OCI-LY1 (cell line): ENCODE measurements at regions not wholly inside any gene's neighbourhood (a gene's known extent, or its start where the extent isn't known, plus 50 kb on each side); places are given as distances from the start of the nearest gene placed in this dataset.
A peak's percentile ranks its signal among the peaks of the same experiment; 100 is the strongest.

Experiments used
- H2AFZ ChIP-seq: fragments of 200-600 bp; sonication (generic), shearing (Covaris generic); 2 replicates; pipeline ENCODE4 v1.6.0; 2014; ENCODE audit warnings: antibody characterized with exemption, mild to moderate bottlenecking, low read length
- H3F3A ChIP-seq: fragments of 200-600 bp; sonication (generic), shearing (Covaris generic); 2 replicates; pipeline ENCODE4 v1.6.0; 2014; ENCODE audit warnings: mild to moderate bottlenecking, antibody characterized with exemption, low read length, moderate library complexity; ENCODE audit not compliant: insufficient read depth
- H3K27ac ChIP-seq: fragments of 200-600 bp; sonication (generic); 2 replicates; pipeline ENCODE4 v1.5.1; 2014; ENCODE audit warnings: low read length, mixed run types, mild to moderate bottlenecking, low read depth; ENCODE audit not compliant: poor library complexity, severe bottlenecking
- H3K27me3 ChIP-seq: fragments of 200-600 bp; sonication (generic); 2 replicates; pipeline ENCODE4 v1.6.0; 2014; ENCODE audit warnings: antibody characterized with exemption, mild to moderate bottlenecking, low read length, moderate library complexity; ENCODE audit not compliant: insufficient read depth
- H3K36me3 ChIP-seq: fragments of 200-600 bp; sonication (generic); 2 replicates; pipeline ENCODE4 v1.6.1; 2014; ENCODE audit warnings: mild to moderate bottlenecking, antibody characterized with exemption, low read length, moderate library complexity, mixed read lengths; ENCODE audit not compliant: insufficient read depth
- H3K4me1 ChIP-seq: fragments of 200-600 bp; sonication (generic); 2 replicates; pipeline ENCODE4 v1.5.1; 2014; ENCODE audit warnings: mild to moderate bottlenecking, low read length, moderate library complexity; ENCODE audit not compliant: insufficient read depth, severe bottlenecking
- H3K4me2 ChIP-seq: fragments of 200-600 bp; sonication (generic), shearing (Covaris generic); 2 replicates; pipeline ENCODE4 v1.6.1; 2014; ENCODE audit warnings: low read length
- H3K4me3 ChIP-seq: fragments of 200-600 bp; sonication (generic); 2 replicates; pipeline ENCODE4 v1.5.1; 2014; ENCODE audit warnings: low read length, low read depth, mild to moderate bottlenecking, mixed read lengths; ENCODE audit not compliant: poor library complexity, severe bottlenecking
- H3K79me2 ChIP-seq: fragments of 200-600 bp; shearing (Covaris generic); 2 replicates; pipeline ENCODE4 v1.6.1; 2016; ENCODE audit warnings: mixed run types, low read length, mixed read lengths; ENCODE audit not compliant: insufficient read depth
- H3K9ac ChIP-seq: fragments of 200-600 bp; sonication (generic), shearing (Covaris generic); 2 replicates; pipeline ENCODE4 v1.6.1; 2014; ENCODE audit warnings: mild to moderate bottlenecking, low read length, mixed read lengths
- H3K9me2 ChIP-seq: fragments of 200-600 bp; sonication (generic), shearing (Covaris generic); 2 replicates; pipeline ENCODE4 v1.6.1; 2014; ENCODE audit warnings: low read depth, mild to moderate bottlenecking, low read length, mixed read lengths
- H3K9me3 ChIP-seq: fragments of 200-600 bp; shearing (Covaris generic); 2 replicates; pipeline ENCODE4 v1.6.1; 2014; ENCODE audit warnings: low read length, mixed read lengths
- H4K20me1 ChIP-seq: fragments of 200-600 bp; sonication (generic), shearing (Covaris generic); 2 replicates; pipeline ENCODE4 v1.6.0; 2016; ENCODE audit warnings: mild to moderate bottlenecking, low read length; ENCODE audit not compliant: insufficient read depth
- EZH2 ChIP-seq: fragments of 200-600 bp; sonication (generic), shearing (Covaris generic); IDR thresholded peaks from 2 replicates; pipeline ENCODE4 v1.8.0; 2017; ENCODE audit warnings: borderline replicate concordance, mixed run types, mild to moderate bottlenecking, antibody characterized with exemption, low read length, moderate library complexity, mixed read lengths
- TF ChIP-seq, protein P1 (sequence below): fragments of 200-600 bp; sonication (generic), shearing (Covaris generic); IDR thresholded peaks from 2 replicates; pipeline ENCODE4 v1.5.1; 2017; ENCODE audit warnings: mild to moderate bottlenecking, antibody characterized with exemption, low read length, moderate library complexity, mixed read lengths

DNA sequence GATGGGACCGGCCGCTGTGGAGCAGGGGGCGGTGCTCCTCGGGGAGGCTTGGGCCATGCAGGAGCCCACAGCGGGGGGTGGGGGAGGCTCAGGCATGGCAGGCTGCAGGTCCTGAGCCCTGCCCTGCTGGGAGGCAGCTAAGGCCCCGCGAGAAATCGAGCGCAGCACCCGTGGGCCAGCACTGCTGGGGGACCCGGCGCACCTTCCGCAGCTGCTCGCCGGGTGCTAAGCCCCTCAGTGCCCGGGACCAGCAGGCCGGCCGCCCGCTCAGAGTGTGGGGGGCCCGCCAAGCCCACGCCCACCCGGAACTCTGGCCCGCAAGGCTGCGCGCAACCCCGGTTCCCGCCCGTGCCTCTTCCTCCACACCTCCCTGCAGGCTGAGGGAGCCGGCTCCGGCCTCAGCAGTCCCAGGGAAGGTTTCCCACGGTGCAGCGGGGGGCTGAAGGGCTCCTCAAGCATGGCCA lies 131.5 kb downstream of the SNX18 start:
- no peak overlapping the region for H3K27ac ChIP-seq
- H3K4me2 ChIP-seq = no peak overlapping the region
- H3K36me3 ChIP-seq = no peaks in the 10 kb centered on the region
- no peaks in the 10 kb centered on the region for H3K9me2 ChIP-seq
- no peak for TF ChIP-seq EZH2
- TF ChIP-seq, protein P1, sequence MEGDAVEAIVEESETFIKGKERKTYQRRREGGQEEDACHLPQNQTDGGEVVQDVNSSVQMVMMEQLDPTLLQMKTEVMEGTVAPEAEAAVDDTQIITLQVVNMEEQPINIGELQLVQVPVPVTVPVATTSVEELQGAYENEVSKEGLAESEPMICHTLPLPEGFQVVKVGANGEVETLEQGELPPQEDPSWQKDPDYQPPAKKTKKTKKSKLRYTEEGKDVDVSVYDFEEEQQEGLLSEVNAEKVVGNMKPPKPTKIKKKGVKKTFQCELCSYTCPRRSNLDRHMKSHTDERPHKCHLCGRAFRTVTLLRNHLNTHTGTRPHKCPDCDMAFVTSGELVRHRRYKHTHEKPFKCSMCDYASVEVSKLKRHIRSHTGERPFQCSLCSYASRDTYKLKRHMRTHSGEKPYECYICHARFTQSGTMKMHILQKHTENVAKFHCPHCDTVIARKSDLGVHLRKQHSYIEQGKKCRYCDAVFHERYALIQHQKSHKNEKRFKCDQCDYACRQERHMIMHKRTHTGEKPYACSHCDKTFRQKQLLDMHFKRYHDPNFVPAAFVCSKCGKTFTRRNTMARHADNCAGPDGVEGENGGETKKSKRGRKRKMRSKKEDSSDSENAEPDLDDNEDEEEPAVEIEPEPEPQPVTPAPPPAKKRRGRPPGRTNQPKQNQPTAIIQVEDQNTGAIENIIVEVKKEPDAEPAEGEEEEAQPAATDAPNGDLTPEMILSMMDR = no peak
- peaks cover 23% of the 10 kb centered on the region for H3K4me1 ChIP-seq
- H2AFZ ChIP-seq = no peak overlapping the region
- H3K27me3 ChIP-seq = no peaks in the 10 kb centered on the region
- no peaks in the 10 kb centered on the region for H3K9me3 ChIP-seq
- no peak overlapping the region for H3K4me3 ChIP-seq
- no peak overlapping the region for H3K9ac ChIP-seq
- no peaks in the 10 kb centered on the region for H3K79me2 ChIP-seq
- H4K20me1 ChIP-seq = no peaks in the 10 kb centered on the region
- no peaks in the 10 kb centered on the region for H3F3A ChIP-seq

DNA sequence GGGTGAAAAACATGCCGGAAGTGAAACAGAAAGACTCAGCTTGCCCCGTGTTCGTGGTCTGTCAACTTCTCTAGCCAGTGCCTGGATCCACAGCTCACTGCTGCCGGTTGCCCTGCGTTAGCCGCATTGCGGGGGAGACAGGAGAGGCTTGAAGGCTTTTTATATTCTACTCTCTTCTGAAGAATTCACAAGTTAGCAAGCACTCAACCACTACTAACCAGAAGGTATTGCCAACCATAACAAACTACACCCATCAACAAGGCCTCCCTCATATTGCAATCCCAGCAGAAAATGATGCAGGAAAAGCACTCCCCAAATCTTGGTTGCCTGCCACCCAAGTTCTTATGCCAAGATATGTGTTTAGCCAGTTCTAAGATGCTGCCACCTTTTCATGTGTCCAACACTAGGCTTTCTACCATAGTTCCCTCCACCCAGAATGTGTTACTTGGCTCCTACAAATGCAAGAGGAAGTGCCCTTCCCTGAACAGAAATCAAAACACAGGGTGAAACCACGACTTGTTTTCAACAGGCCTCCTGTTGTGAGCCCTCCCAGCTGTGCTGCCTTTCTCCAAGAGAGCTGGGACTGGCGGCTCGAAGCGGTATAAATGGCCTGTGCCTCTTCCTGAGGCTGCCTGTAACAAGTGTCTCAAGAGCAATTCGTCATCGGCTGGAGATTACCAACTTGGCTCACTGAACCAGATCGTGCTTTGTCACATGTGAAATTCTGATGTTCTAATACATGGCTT lies 129.0 kb downstream of the SNX18 start:
- Histone ChIP-seq H3K4me3 (peak overlapping the region; percentile 39), H3K36me3 (no peaks in the 10 kb centered on the region), H3K4me2 (peak overlapping the region; percentile 70), H3K4me1 (peaks cover 23% of the 10 kb centered on the region), H3K27ac (peak overlapping the region; percentile 96), H3K79me2 (no peaks in the 10 kb centered on the region), H4K20me1 (no peaks in the 10 kb centered on the region), H3K27me3 (no peaks in the 10 kb centered on the region), H3F3A (no peaks in the 10 kb centered on the region), H2AFZ (peak overlapping the region; percentile 92), H3K9me3 (no peaks in the 10 kb centered on the region), H3K9me2 (no peaks in the 10 kb centered on the region), H3K9ac (peak overlapping the region; percentile 55; the same call in 1 of the 2 replicates)
- TF ChIP-seq EZH2 = no peak
- TF ChIP-seq, protein P1 = no peak

DNA sequence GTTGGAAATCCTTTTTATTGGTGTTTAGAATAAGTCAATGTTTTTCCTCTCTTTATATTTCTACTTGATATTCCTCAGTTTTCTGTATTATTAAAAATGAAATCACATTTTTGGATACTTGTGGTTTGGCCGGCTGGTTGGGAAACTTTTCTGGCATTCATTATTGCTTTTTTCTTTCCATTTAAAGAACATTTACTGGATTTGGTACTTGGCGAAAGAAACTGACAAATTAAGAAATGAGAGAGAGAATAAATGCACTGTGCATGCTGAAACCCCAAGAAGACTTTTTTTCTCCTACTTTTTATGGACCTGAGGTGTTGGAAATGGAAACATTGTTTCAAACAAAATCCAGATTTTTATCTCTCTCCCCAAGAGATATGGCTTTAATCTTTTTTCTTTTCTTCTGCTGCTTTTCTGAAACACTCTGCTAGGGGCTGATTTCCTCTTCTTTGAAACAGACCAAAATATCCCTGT lies 128.4 kb downstream of the SNX18 start:
- no peaks in the 10 kb centered on the region for H3F3A ChIP-seq
- peak overlapping the region; percentile 70 for H3K4me2 ChIP-seq
- H3K4me1 ChIP-seq = peaks cover 23% of the 10 kb centered on the region

More for the DNA sequence above, 128.4 kb downstream of the SNX18 start:
- no peaks in the 10 kb centered on the region for H3K27me3 ChIP-seq
- peak overlapping the region; percentile 96 for H3K27ac ChIP-seq
- H3K9me2 ChIP-seq = no peaks in the 10 kb centered on the region
- no peaks in the 10 kb centered on the region for H4K20me1 ChIP-seq
- no peaks in the 10 kb centered on the region for H3K9me3 ChIP-seq
- H3K36me3 ChIP-seq = no peaks in the 10 kb centered on the region
- H3K9ac ChIP-seq = peak overlapping the region; percentile 55; the same call in 1 of the 2 replicates
- H2AFZ ChIP-seq = peak overlapping the region; percentile 92; the same call in 1 of the 2 replicates
- no peaks in the 10 kb centered on the region for H3K79me2 ChIP-seq
- no peak for TF ChIP-seq EZH2
- TF ChIP-seq, protein P1 = no peak
- H3K4me3 ChIP-seq = peak overlapping the region; percentile 39
